A673 (cell line): ENCODE measurements at regions not wholly inside any gene's neighbourhood (a gene's known extent, or its start where the extent isn't known, plus 50 kb on each side); places are given as distances from the start of the nearest gene placed in this dataset.

Source experiments
- EZH2 ChIP-seq: fragments of 200-600 bp; sonication (generic); IDR thresholded peaks from 2 replicates; pipeline ENCODE4 v1.6.1; 2017; ENCODE audit warnings: borderline replicate concordance, low read depth, mild to moderate bottlenecking, mixed read lengths, antibody characterized with exemption, low read length; ENCODE audit not compliant: poor library complexity, severe bottlenecking
- TF ChIP-seq, protein P1 (sequence below): fragments of 300-800, 200-600 bp; sonication (generic); conservative IDR thresholded peaks from 2 replicates; pipeline ENCODE4 v1.5.1; 2017; ENCODE audit warnings: low read depth, mild to moderate bottlenecking, antibody characterized with exemption, low read length, moderate library complexity, mixed read lengths

DNA sequence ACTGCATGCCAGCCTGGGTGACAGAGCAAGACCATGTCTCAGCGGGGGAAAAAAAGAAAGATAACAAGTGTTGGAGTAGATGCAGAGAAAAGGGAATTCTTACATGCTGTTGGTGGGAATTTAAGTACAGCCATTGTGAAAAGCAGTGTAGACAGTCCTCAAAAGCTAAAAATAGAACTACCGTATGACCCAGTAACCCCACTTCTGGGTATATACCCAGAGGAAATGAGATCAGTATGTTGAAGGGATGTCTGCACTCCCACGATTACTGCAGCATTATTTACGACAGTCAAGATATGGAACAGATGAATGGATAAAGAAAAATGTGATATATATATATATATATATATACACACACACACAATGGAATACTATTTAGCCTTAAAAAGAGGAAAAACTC is 225.3 kb upstream of the SLC24A2 start:
- TF ChIP-seq, protein P1, sequence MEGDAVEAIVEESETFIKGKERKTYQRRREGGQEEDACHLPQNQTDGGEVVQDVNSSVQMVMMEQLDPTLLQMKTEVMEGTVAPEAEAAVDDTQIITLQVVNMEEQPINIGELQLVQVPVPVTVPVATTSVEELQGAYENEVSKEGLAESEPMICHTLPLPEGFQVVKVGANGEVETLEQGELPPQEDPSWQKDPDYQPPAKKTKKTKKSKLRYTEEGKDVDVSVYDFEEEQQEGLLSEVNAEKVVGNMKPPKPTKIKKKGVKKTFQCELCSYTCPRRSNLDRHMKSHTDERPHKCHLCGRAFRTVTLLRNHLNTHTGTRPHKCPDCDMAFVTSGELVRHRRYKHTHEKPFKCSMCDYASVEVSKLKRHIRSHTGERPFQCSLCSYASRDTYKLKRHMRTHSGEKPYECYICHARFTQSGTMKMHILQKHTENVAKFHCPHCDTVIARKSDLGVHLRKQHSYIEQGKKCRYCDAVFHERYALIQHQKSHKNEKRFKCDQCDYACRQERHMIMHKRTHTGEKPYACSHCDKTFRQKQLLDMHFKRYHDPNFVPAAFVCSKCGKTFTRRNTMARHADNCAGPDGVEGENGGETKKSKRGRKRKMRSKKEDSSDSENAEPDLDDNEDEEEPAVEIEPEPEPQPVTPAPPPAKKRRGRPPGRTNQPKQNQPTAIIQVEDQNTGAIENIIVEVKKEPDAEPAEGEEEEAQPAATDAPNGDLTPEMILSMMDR, result no peak
- no peak for TF ChIP-seq EZH2
